ENCODE measurements at regions not wholly inside any gene's neighbourhood (a gene's known extent, or its start where the extent isn't known, plus 50 kb on each side); places are given as distances from the start of the nearest gene placed in this dataset.

GRCh38 chr5:82544004-82544403, 265.9 kb upstream of the RPS23 start:
- no peaks in the 10 kb centered on the region for H3K27me3 ChIP-seq (replicated peaks in 1 of 2; ENCODE audit: control insufficient read depth in 2 of 2, insufficient read depth in 2 of 2, low read length in 1 of 2)
- ChIA-PET RAD21 (ENCODE audit: unreplicated experiment) (no interaction called here), CTCF (no interaction called here), POLR2A (no interaction called here), SMC1A (ENCODE audit: uncharacterized antibody, unreplicated experiment) (no interaction called here)
- no peaks in the 10 kb centered on the region for H3K4me1 ChIP-seq (ENCODE audit: control insufficient read depth, insufficient read depth, low read length)
- no peaks in the 10 kb centered on the region for H4K20me1 ChIP-seq (ENCODE audit: control insufficient read depth, insufficient read depth)
- H3K27ac ChIP-seq (ENCODE audit: control insufficient read depth, insufficient read depth) = no peak overlapping the region
- BruUV-seq (replicated peaks) = no TSS peak
- no peak for ATAC-seq
- TF ChIP-seq IKZF2 (IDR thresholded peaks at IDR 0.05) (no peak), KAT2A (conservative IDR thresholded peaks at IDR 0.05; ENCODE audit: control insufficient read depth, low read depth, low read length) (no peak), IKZF1 (conservative IDR thresholded peaks at IDR 0.05) (no peak), CHD4 (IDR thresholded peaks at IDR 0.05) (no peak), ZNF592 (IDR thresholded peaks at IDR 0.05) (no peak), REST (IDR thresholded peaks at IDR 0.05; ENCODE audit: low read depth, low read length) (no peak), FOXK2 (IDR thresholded peaks at IDR 0.05) (no peak)
- 0% methylated on average over 1 of the region's 1 CpG for WGBS (ENCODE audit: insufficient coverage, insufficient replicate concordance, low lambda C conversion rate, missing lambda C conversion rate)
- no peak for FAIRE-seq
- no peaks in the 10 kb centered on the region for H3K36me3 ChIP-seq (ENCODE audit: control insufficient read depth in 2 of 2, insufficient read depth in 2 of 2, low read length in 1 of 2)
- H3K79me2 ChIP-seq (ENCODE audit: control insufficient read depth, insufficient read depth, low read length) = no peaks in the 10 kb centered on the region
- no peak for DNase-seq (ENCODE audit: low read depth, low spot score)
- no peaks in the 10 kb centered on the region for H3K9me3 ChIP-seq (replicated peaks; ENCODE audit: control insufficient read depth, insufficient read depth, low read length)
- no peak overlapping the region for H2AFZ ChIP-seq (ENCODE audit: control insufficient read depth, low read depth, low read length)
- intact Hi-C loops (cut with micrococcal nuclease; ENCODE audit: unreplicated experiment) (no loop called here), in situ Hi-C loops (cut with MboI) (no loop called here)
- H3K4me2 ChIP-seq (ENCODE audit: control insufficient read depth, insufficient read depth) = no peak overlapping the region
- H3K9ac ChIP-seq (ENCODE audit: control insufficient read depth, insufficient read depth, low read length) = no peak overlapping the region
- no peak overlapping the region for H3K4me3 ChIP-seq

All from GM12878 (cell line).